PC-9 (cell line): ENCODE measurements at regions not wholly inside any gene's neighbourhood (a gene's known extent, or its start where the extent isn't known, plus 50 kb on each side); places are given as distances from the start of the nearest gene placed in this dataset.

ENCODE experiments used
- BruUV-seq: library from RNA; stranded (reverse); fragments of 400-500 nt; replicated peaks from 2 replicates; lab custom pipeline; 2021; lab: Mats Ljungman, UMichigan
- CTCF ChIA-PET: fragments of 300-600 bp; sonication (Branson Sonifier 250); formaldehyde crosslinking; loops from one replicate; lab custom pipeline; 2022; ENCODE audit warnings: antibody characterized with exemption; lab: Charles Lee
- POLR2A ChIA-PET: fragments of 300-600 bp; sonication (Branson Sonifier 250); formaldehyde crosslinking; loops from one replicate; lab custom pipeline; 2022; ENCODE audit warnings: antibody characterized with exemption; ENCODE audit not compliant: unreplicated experiment; lab: Charles Lee
- DNase-seq, 2 experiments: peaks; one replicate each; pipeline versions ENCODE4 v3.0.0 to v3.0.0-alpha.2; 2015 to 2022; ENCODE audit warnings: mixed read lengths in 1 of 2
- H2AFZ ChIP-seq: fragments of 200-600 bp; sonication (generic); 2 replicates; pipeline ENCODE4 v1.8.1; 2017; ENCODE audit warnings: antibody characterized with exemption
- H3F3A ChIP-seq: fragments of 200-600 bp; sonication (generic); 2 replicates; pipeline ENCODE4 v1.8.1; 2017; ENCODE audit warnings: antibody characterized with exemption, mild to moderate bottlenecking, low read depth; ENCODE audit not compliant: insufficient read depth
- H3K27ac ChIP-seq: fragments of 200-600 bp; sonication (generic); 2 replicates; pipeline ENCODE4 v1.6.1; 2016; ENCODE audit warnings: mixed run types
- H3K27me3 ChIP-seq: fragments of 200-600 bp; sonication (generic); 2 replicates; pipeline ENCODE4 v1.6.1; 2016; ENCODE audit warnings: low read depth, mixed run types; ENCODE audit not compliant: insufficient read depth
- H3K36me3 ChIP-seq: fragments of 200-600 bp; sonication (generic); 2 replicates; pipeline ENCODE4 v1.6.1; 2016; ENCODE audit warnings: low read depth, mixed run types
- H3K4me1 ChIP-seq: fragments of 200-600 bp; sonication (generic); replicated peaks from 2 replicates; pipeline ENCODE4 v1.6.1; 2016; ENCODE audit warnings: mixed run types; ENCODE audit not compliant: insufficient read depth
- H3K4me2 ChIP-seq: fragments of 200-600 bp; sonication (generic); 2 replicates; pipeline ENCODE4 v1.6.1; 2017; ENCODE audit warnings: mixed run types
- H3K4me3 ChIP-seq: fragments of 200-600 bp; sonication (generic); 2 replicates; pipeline ENCODE4 v1.6.1; 2016; ENCODE audit warnings: mixed run types
- H3K79me2 ChIP-seq: fragments of 200-600 bp; sonication (generic); 2 replicates; pipeline ENCODE4 v1.6.1; 2017; ENCODE audit warnings: low read depth, mixed run types
- H3K9me2 ChIP-seq: fragments of 200-600 bp; sonication (generic); 2 replicates; pipeline ENCODE4 v1.8.1; 2017; ENCODE audit warnings: mild to moderate bottlenecking; ENCODE audit not compliant: insufficient read depth
- H3K9me3 ChIP-seq: fragments of 200-600 bp; sonication (generic); 2 replicates; pipeline ENCODE4 v1.8.1; 2016; ENCODE audit warnings: low read depth; ENCODE audit not compliant: insufficient read depth
- H4K20me1 ChIP-seq: fragments of 200-600 bp; sonication (generic); 2 replicates; pipeline ENCODE4 v1.8.1; 2017; ENCODE audit not compliant: insufficient read depth
- CTCF ChIP-seq: fragments of 200-600 bp; sonication (generic); conservative IDR thresholded peaks from 2 replicates; pipeline ENCODE4 v1.6.1; 2017; ENCODE audit warnings: mixed run types, antibody characterized with exemption, mild to moderate bottlenecking, moderate library complexity
- EZH2 ChIP-seq: fragments of 200-600 bp; sonication (generic); IDR thresholded peaks from 2 replicates; pipeline ENCODE4 v1.8.0; 2017; ENCODE audit warnings: antibody characterized with exemption, low read depth
- intact Hi-C: fragments of 100-400 bp; cut with micrococcal nuclease; formaldehyde crosslinking; loops from one replicate; pipeline ENCODE4 v1.10.0; 2022; ENCODE audit not compliant: unreplicated experiment

DNA sequence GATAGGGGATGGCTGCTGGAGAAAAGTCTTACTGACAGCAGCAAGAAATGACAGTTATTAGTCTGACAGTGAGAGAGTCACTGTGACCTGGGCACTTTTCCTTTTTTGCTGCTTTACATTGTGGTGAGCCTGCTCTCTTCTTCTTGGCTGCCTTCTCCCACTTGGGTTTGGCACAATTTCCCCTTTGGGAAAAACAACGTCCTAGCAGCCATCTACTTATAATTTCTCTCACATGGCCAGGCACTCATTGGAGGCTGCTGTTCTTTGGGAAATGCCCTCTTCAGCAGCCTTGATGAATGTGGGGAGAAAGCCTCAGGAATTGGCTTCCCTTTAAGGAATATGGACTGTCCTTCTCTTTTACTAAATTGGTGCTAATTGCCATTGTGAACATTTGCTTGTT is 60.4 kb upstream of the SLC1A4 start:
- POLR2A ChIA-PET = no interaction called here
- Histone ChIP-seq H3K27me3 (peaks cover 36% of the 10 kb centered on the region), H2AFZ (no peak overlapping the region), H3K27ac (no peak overlapping the region), H3K4me3 (no peak overlapping the region), H4K20me1 (no peaks in the 10 kb centered on the region), H3K9me3 (peaks cover 4% of the 10 kb centered on the region; the same call in 1 of the 2 replicates), H3F3A (no peaks in the 10 kb centered on the region), H3K4me2 (no peak overlapping the region), H3K4me1 (no peaks in the 10 kb centered on the region), H3K36me3 (no peaks in the 10 kb centered on the region), H3K9me2 (no peaks in the 10 kb centered on the region), H3K79me2 (no peaks in the 10 kb centered on the region)
- no peak for DNase-seq
- no TSS peak for BruUV-seq
- intact Hi-C loops = no loop called here
- CTCF ChIA-PET = no interaction called here
- TF ChIP-seq CTCF = no peak
- TF ChIP-seq EZH2 = no peak

GRCh38 chr2:64929333-64929732 is 59.9 kb upstream of the SLC1A4 start:
- Histone ChIP-seq H4K20me1 (no peaks in the 10 kb centered on the region), H3K9me3 (peaks cover 4% of the 10 kb centered on the region; the same call in 1 of the 2 replicates), H3F3A (no peaks in the 10 kb centered on the region), H3K9me2 (no peaks in the 10 kb centered on the region), H3K79me2 (no peaks in the 10 kb centered on the region), H3K4me1 (no peaks in the 10 kb centered on the region), H3K4me3 (no peak overlapping the region), H3K27ac (no peak overlapping the region), H3K4me2 (no peak overlapping the region), H3K27me3 (peaks cover 34% of the 10 kb centered on the region), H2AFZ (no peak overlapping the region), H3K36me3 (no peaks in the 10 kb centered on the region)
- ChIA-PET CTCF (no interaction called here), POLR2A (no interaction called here)
- DNase-seq = no peak
- intact Hi-C loops = no loop called here
- no TSS peak for BruUV-seq
- TF ChIP-seq EZH2 (no peak), CTCF (no peak)

- no peaks in the 10 kb centered on the region for H3K79me2 ChIP-seq
- POLR2A ChIA-PET = no interaction called here
- H4K20me1 ChIP-seq = no peaks in the 10 kb centered on the region
- no peak for TF ChIP-seq CTCF
- no peak for TF ChIP-seq EZH2
- no peak for DNase-seq
- no peaks in the 10 kb centered on the region for H3F3A ChIP-seq
- peaks cover 4% of the 10 kb centered on the region; the same call in 1 of the 2 replicates for H3K9me3 ChIP-seq
- CTCF ChIA-PET = no interaction called here
- no peak overlapping the region for H3K4me2 ChIP-seq
- no peak overlapping the region for H3K27ac ChIP-seq
- intact Hi-C loops = no loop called here
- H3K27me3 ChIP-seq = peaks cover 34% of the 10 kb centered on the region
- no peaks in the 10 kb centered on the region for H3K4me1 ChIP-seq
- no peaks in the 10 kb centered on the region for H3K36me3 ChIP-seq
- no TSS peak for BruUV-seq
- no peaks in the 10 kb centered on the region for H3K9me2 ChIP-seq
- H2AFZ ChIP-seq = no peak overlapping the region
- no peak overlapping the region for H3K4me3 ChIP-seq
Observed at GRCh38 chr2:64930258-64930671, 58.9 kb upstream of the SLC1A4 start.
